Glutamatergic neuron (in vitro differentiated cells): ENCODE measurements at regions not wholly inside any gene's neighbourhood (a gene's known extent, or its start where the extent isn't known, plus 50 kb on each side); places are given as distances from the start of the nearest gene placed in this dataset.

Source experiments
- DNase-seq: peaks from one replicate; pipeline ENCODE4 v3.0.0; 2022
- H3K27ac Mint-ChIP-seq: one replicate; pipeline ENCODE4 v1.8.0; 2020; ENCODE audit warnings: mild to moderate bottlenecking, mixed read lengths, inconsistent platforms; ENCODE audit not compliant: unreplicated experiment
- H3K27me3 Mint-ChIP-seq: one replicate; pipeline ENCODE4 v1.8.0; 2020; ENCODE audit warnings: mild to moderate bottlenecking, moderate library complexity, mixed read lengths, inconsistent platforms; ENCODE audit not compliant: unreplicated experiment
- H3K36me3 Mint-ChIP-seq: one replicate; pipeline ENCODE4 v1.8.0; 2020; ENCODE audit warnings: mild to moderate bottlenecking, mixed read lengths, inconsistent platforms; ENCODE audit not compliant: unreplicated experiment
- H3K4me1 Mint-ChIP-seq: one replicate; pipeline ENCODE4 v1.8.0; 2020; ENCODE audit warnings: mild to moderate bottlenecking, low read depth, mixed read lengths, inconsistent platforms; ENCODE audit not compliant: unreplicated experiment
- H3K4me3 Mint-ChIP-seq: one replicate; pipeline ENCODE4 v1.8.0; 2020; ENCODE audit warnings: mild to moderate bottlenecking, mixed read lengths, inconsistent platforms; ENCODE audit not compliant: unreplicated experiment
- H3K9me3 Mint-ChIP-seq: one replicate; pipeline ENCODE4 v1.8.0; 2020; ENCODE audit warnings: mild to moderate bottlenecking, moderate library complexity, mixed read lengths, inconsistent platforms; ENCODE audit not compliant: unreplicated experiment
- CTCF ChIP-seq: fragments of 200-600 bp; sonication (generic); IDR thresholded peaks from one replicate; pipeline ENCODE4 v1.5.0; 2021; ENCODE audit not compliant: partially characterized antibody, unreplicated experiment

GRCh38 chr17:77786740-77787505 is 171.6 kb upstream of the TNRC6C start:
- H3K36me3 Mint-ChIP-seq: peaks cover 5% of the 10 kb centered on the region
- peaks cover 29% of the 10 kb centered on the region for H3K27me3 Mint-ChIP-seq
- no peak for TF ChIP-seq CTCF
- H3K4me3 Mint-ChIP-seq: peak overlapping the region; percentile 27
- no peak overlapping the region for H3K27ac Mint-ChIP-seq
- H3K9me3 Mint-ChIP-seq: peaks cover 9% of the 10 kb centered on the region
- peaks cover 13% of the 10 kb centered on the region for H3K4me1 Mint-ChIP-seq
- peak; percentile 69 for DNase-seq

GRCh38 chr17:77790143-77790829 is 168.2 kb upstream of the TNRC6C start:
- no peak overlapping the region for H3K27ac Mint-ChIP-seq
- no peak for TF ChIP-seq CTCF
- H3K9me3 Mint-ChIP-seq: peaks cover 5% of the 10 kb centered on the region
- peaks cover 26% of the 10 kb centered on the region for H3K27me3 Mint-ChIP-seq
- H3K4me3 Mint-ChIP-seq: no peak overlapping the region
- DNase-seq: no peak
- H3K36me3 Mint-ChIP-seq: peaks cover 5% of the 10 kb centered on the region
- peaks cover 8% of the 10 kb centered on the region for H3K4me1 Mint-ChIP-seq

- peaks cover 3% of the 10 kb centered on the region for H3K36me3 Mint-ChIP-seq
- DNase-seq: peak; percentile 6
- H3K4me3 Mint-ChIP-seq: no peak overlapping the region
- H3K4me1 Mint-ChIP-seq: peaks cover 4% of the 10 kb centered on the region
- no peak for TF ChIP-seq CTCF
- no peak overlapping the region for H3K27ac Mint-ChIP-seq
- H3K27me3 Mint-ChIP-seq: peaks cover 12% of the 10 kb centered on the region
- peaks cover 3% of the 10 kb centered on the region for H3K9me3 Mint-ChIP-seq
Observed at GRCh38 chr17:77792626-77793025, 165.9 kb upstream of the TNRC6C start.

GRCh38 chr17:77793146-77793970 is 165.1 kb upstream of the TNRC6C start:
- Mint-ChIP-seq H3K27me3 (peaks cover 7% of the 10 kb centered on the region), H3K4me1 (peaks cover 3% of the 10 kb centered on the region), H3K36me3 (no peaks in the 10 kb centered on the region), H3K27ac (no peak overlapping the region), H3K9me3 (no peaks in the 10 kb centered on the region), H3K4me3 (no peak overlapping the region)
- TF ChIP-seq CTCF: no peak
- peak; percentile 6 for DNase-seq
